Glomerular endothelial cell (primary cell): ENCODE measurements at regions not wholly inside any gene's neighbourhood (a gene's known extent, or its start where the extent isn't known, plus 50 kb on each side); places are given as distances from the start of the nearest gene placed in this dataset.

ENCODE experiments used
- DNase-seq: peaks from one replicate; pipeline ENCODE4 v3.0.0-alpha.2; 2011; ENCODE audit warnings: low read depth, low spot score; ENCODE audit errors: extremely low read depth

GRCh38 chr7:110095372-110096052, 995.4 kb upstream of the LRRN3 start:
- no peak for DNase-seq

GRCh38 chr7:110104243-110104642, 986.7 kb upstream of the LRRN3 start:
- no peak for DNase-seq

- no peak for DNase-seq
Observed at GRCh38 chr7:110105307-110105706, 985.6 kb upstream of the LRRN3 start.

GRCh38 chr7:110105840-110106239, 985.1 kb upstream of the LRRN3 start:
- no peak for DNase-seq

- DNase-seq = no peak
Observed at GRCh38 chr7:110119883-110120581, 970.9 kb upstream of the LRRN3 start.

- no peak for DNase-seq
Observed at GRCh38 chr7:110129159-110129558, 961.8 kb upstream of the LRRN3 start.

- no peak for DNase-seq
Observed at GRCh38 chr7:110130669-110131068, 960.3 kb upstream of the LRRN3 start.

- no peak for DNase-seq
Observed at GRCh38 chr7:110131344-110131743, 959.6 kb upstream of the LRRN3 start.

GRCh38 chr7:110139056-110139455, 951.9 kb upstream of the LRRN3 start:
- DNase-seq = no peak

- DNase-seq = no peak
Observed at GRCh38 chr7:110142939-110143526, 947.9 kb upstream of the LRRN3 start.

GRCh38 chr7:110144599-110144998, 946.3 kb upstream of the LRRN3 start:
- no peak for DNase-seq

GRCh38 chr7:110148054-110148453, 942.9 kb upstream of the LRRN3 start:
- no peak for DNase-seq

GRCh38 chr7:110153222-110153621, 937.7 kb upstream of the LRRN3 start:
- DNase-seq = no peak

- no peak for DNase-seq
Observed at GRCh38 chr7:110156511-110156910, 934.4 kb upstream of the LRRN3 start.

GRCh38 chr7:110157631-110158362, 933.1 kb upstream of the LRRN3 start:
- no peak for DNase-seq

GRCh38 chr7:110168010-110168409, 922.9 kb upstream of the LRRN3 start:
- no peak for DNase-seq

- DNase-seq = no peak
Observed at GRCh38 chr7:110170841-110171240, 920.1 kb upstream of the LRRN3 start.

- no peak for DNase-seq
Observed at GRCh38 chr7:110177463-110177862, 913.5 kb upstream of the LRRN3 start.

GRCh38 chr7:110179037-110179436, 911.9 kb upstream of the LRRN3 start:
- DNase-seq = no peak

- DNase-seq = no peak
Observed at GRCh38 chr7:110181768-110182167, 909.2 kb upstream of the LRRN3 start.

GRCh38 chr7:110186334-110186733, 904.6 kb upstream of the LRRN3 start:
- DNase-seq = no peak
